ENCODE measurements at regions not wholly inside any gene's neighbourhood (a gene's known extent, or its start where the extent isn't known, plus 50 kb on each side); places are given as distances from the start of the nearest gene placed in this dataset.

DNA sequence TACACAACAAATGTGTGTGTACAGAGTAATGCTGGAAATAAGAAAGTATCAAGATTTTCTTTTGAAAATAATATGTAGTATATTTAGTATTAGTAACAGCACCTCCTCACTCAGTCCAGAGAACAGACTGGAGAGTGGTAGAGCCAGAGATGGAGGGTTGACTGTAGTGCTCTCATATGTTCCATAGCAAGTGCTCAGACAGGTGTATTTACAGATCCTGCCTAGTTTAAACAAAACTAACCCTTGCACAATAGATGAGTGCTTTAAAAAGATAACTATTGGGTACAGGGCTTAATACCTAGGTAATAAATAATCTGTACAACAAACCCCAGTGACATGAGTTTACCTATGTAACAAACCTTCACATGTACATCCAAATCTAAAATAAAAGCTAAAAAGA, 381.0 kb upstream of the EMCN start:
- no peaks in the 10 kb centered on the region for H3K9me3 ChIP-seq (ENCODE audit: control insufficient read depth, insufficient read depth, low read depth, low read length)
- no peaks in the 10 kb centered on the region for H3K36me3 ChIP-seq (ENCODE audit: control insufficient read depth in 2 of 2, insufficient read depth in 1 of 2, low read length in 2 of 2)
- H3K4me3 ChIP-seq (ENCODE audit: low read depth, low read length): no peak overlapping the region
- TF ChIP-seq, protein P1, sequence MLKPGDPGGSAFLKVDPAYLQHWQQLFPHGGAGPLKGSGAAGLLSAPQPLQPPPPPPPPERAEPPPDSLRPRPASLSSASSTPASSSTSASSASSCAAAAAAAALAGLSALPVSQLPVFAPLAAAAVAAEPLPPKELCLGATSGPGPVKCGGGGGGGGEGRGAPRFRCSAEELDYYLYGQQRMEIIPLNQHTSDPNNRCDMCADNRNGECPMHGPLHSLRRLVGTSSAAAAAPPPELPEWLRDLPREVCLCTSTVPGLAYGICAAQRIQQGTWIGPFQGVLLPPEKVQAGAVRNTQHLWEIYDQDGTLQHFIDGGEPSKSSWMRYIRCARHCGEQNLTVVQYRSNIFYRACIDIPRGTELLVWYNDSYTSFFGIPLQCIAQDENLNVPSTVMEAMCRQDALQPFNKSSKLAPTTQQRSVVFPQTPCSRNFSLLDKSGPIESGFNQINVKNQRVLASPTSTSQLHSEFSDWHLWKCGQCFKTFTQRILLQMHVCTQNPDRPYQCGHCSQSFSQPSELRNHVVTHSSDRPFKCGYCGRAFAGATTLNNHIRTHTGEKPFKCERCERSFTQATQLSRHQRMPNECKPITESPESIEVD (tag by site-specific recombination; IDR thresholded peaks at IDR 0.05): no peak
- H3K4me1 ChIP-seq (ENCODE audit: control insufficient read depth, insufficient read depth, low read length): no peaks in the 10 kb centered on the region
- ChIA-PET POLR2A (no interaction called here), CTCF (interaction anchor here (0.7 kb wide), 1 partner anchor 219 kb away, joined by 4 read pairs; no protein-coding TSS in a partner anchor)
- H3K27ac ChIP-seq (ENCODE audit: extremely low read depth, low read depth, low read length): no peak overlapping the region

DNA sequence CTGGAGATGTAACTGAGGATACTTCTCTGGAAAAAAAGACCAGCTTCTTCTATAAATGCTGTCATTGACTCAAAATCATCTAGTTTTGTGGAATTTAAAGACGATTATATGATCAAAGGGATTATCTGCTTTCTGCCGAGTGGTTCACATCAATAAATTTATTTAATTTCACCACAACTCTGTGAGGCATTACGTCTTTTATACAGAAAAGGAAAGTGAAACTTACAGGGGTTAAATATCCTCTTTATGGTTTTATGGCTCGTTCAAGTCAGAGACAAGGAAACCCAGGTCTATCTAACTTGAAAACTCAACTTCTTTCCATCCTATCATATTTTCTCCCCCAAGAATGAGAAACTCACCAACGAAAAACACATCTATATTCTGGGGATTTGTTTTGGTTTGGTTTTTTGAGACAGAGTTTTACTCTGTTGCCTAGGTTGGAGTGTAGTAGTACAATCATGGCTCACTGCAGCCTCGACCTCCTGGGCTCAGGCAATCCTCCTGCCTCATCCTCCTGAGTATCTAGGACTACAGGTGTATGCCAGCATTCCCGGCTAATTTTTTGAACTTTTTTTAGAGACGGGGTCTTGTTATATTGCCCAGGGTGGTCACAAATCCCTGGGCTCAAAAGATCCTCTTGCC, 377.9 kb upstream of the EMCN start:
- TF ChIP-seq, protein P2, sequence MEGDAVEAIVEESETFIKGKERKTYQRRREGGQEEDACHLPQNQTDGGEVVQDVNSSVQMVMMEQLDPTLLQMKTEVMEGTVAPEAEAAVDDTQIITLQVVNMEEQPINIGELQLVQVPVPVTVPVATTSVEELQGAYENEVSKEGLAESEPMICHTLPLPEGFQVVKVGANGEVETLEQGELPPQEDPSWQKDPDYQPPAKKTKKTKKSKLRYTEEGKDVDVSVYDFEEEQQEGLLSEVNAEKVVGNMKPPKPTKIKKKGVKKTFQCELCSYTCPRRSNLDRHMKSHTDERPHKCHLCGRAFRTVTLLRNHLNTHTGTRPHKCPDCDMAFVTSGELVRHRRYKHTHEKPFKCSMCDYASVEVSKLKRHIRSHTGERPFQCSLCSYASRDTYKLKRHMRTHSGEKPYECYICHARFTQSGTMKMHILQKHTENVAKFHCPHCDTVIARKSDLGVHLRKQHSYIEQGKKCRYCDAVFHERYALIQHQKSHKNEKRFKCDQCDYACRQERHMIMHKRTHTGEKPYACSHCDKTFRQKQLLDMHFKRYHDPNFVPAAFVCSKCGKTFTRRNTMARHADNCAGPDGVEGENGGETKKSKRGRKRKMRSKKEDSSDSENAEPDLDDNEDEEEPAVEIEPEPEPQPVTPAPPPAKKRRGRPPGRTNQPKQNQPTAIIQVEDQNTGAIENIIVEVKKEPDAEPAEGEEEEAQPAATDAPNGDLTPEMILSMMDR (tag by site-specific recombination; IDR thresholded peaks at IDR 0.05): no peak
- no peak for TF ChIP-seq ZNF121 (tag by site-specific recombination; IDR thresholded peaks at IDR 0.05)
- no peak for TF ChIP-seq ZNF555 (tag by site-specific recombination; conservative IDR thresholded peaks at IDR 0.05)
- POLR2A ChIA-PET: no interaction called here
- Histone ChIP-seq H3K4me1 (ENCODE audit: control insufficient read depth, insufficient read depth, low read length) (no peaks in the 10 kb centered on the region), H3K4me3 (ENCODE audit: low read depth, low read length) (no peak overlapping the region), H3K9me3 (ENCODE audit: control insufficient read depth, insufficient read depth, low read depth, low read length) (no peaks in the 10 kb centered on the region), H3K27ac (ENCODE audit: extremely low read depth, low read depth, low read length) (no peak overlapping the region), H3K36me3 (ENCODE audit: control insufficient read depth in 2 of 2, insufficient read depth in 1 of 2, low read length in 2 of 2) (no peaks in the 10 kb centered on the region)
- CTCF ChIA-PET: interaction anchor here (0.6 kb wide), 1 partner anchor 182 kb away, joined by 3 read pairs; no protein-coding TSS in a partner anchor

DNA sequence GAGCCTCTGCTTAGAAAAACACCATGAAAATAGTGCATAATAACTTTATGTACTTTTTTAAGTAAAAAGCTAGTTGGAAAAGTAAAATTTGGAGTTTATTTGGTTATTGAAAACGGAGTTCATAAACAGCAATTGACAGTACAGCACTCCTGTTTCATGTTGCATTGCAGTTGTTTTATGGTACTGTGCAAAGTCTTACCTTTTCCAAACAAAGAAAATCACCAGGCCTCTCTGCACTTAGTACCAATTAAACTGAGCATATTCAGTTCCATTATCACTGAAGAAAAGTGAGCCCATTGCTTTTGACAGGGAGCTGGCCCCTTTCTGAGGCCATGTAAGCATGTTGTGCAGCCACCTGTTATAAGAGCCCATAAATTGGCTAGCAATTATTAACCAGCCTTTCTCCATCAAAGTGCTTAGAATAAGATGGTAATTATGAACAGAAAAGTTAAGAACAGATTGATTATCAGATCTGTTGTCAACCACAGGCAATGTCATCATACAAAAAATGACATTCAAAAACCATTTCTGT, 376.6 kb upstream of the EMCN start:
- POLR2A ChIA-PET: no interaction called here
- TF ChIP-seq, protein P3, sequence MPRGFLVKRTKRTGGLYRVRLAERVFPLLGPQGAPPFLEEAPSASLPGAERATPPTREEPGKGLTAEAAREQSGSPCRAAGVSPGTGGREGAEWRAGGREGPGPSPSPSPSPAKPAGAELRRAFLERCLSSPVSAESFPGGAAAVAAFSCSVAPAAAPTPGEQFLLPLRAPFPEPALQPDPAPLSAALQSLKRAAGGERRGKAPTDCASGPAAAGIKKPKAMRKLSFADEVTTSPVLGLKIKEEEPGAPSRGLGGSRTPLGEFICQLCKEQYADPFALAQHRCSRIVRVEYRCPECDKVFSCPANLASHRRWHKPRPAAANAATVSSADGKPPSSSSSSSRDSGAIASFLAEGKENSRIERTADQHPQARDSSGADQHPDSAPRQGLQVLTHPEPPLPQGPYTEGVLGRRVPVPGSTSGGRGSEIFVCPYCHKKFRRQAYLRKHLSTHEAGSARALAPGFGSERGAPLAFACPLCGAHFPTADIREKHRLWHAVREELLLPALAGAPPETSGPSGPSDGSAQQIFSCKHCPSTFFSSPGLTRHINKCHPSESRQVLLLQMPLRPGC (tag by site-specific recombination; IDR thresholded peaks at IDR 0.05): no peak
- TF ChIP-seq ZNF560 (tag by site-specific recombination; IDR thresholded peaks at IDR 0.05; ENCODE audit: borderline replicate concordance) (no peak), ZNF37A (tag by site-specific recombination; IDR thresholded peaks at IDR 0.05) (no peak), ZNF169 (tag by site-specific recombination; IDR thresholded peaks at IDR 0.05) (no peak), ZNF211 (tag by site-specific recombination; IDR thresholded peaks at IDR 0.05; ENCODE audit: low read depth) (no peak), ZNF501 (tag by site-specific recombination; IDR thresholded peaks at IDR 0.05) (no peak), ZNF843 (tag by site-specific recombination; IDR thresholded peaks at IDR 0.05) (no peak), ZNF548 (tag by site-specific recombination; IDR thresholded peaks at IDR 0.05) (no peak), KLF7 (tag by site-specific recombination; IDR thresholded peaks at IDR 0.05; ENCODE audit: borderline replicate concordance) (no peak), ZNF394 (tag by site-specific recombination; IDR thresholded peaks at IDR 0.05; ENCODE audit: borderline replicate concordance) (no peak), OSR2 (tag by site-specific recombination; IDR thresholded peaks at IDR 0.05) (no peak), ZNF555 (tag by site-specific recombination; conservative IDR thresholded peaks at IDR 0.05) (no peak), ZBTB48 (tag by site-specific recombination; IDR thresholded peaks at IDR 0.05) (no peak)
- Histone ChIP-seq H3K27ac (ENCODE audit: extremely low read depth, low read depth, low read length) (no peak overlapping the region), H3K36me3 (ENCODE audit: control insufficient read depth in 2 of 2, insufficient read depth in 1 of 2, low read length in 2 of 2) (no peaks in the 10 kb centered on the region), H3K4me3 (ENCODE audit: low read depth, low read length) (no peak overlapping the region), H3K9me3 (ENCODE audit: control insufficient read depth, insufficient read depth, low read depth, low read length) (no peaks in the 10 kb centered on the region), H3K4me1 (ENCODE audit: control insufficient read depth, insufficient read depth, low read length) (no peaks in the 10 kb centered on the region)
- CTCF ChIA-PET: no interaction called here

Data from HEK293 (cell line).